ENCODE measurements at regions not wholly inside any gene's neighbourhood (a gene's known extent, or its start where the extent isn't known, plus 50 kb on each side); places are given as distances from the start of the nearest gene placed in this dataset.

DNA sequence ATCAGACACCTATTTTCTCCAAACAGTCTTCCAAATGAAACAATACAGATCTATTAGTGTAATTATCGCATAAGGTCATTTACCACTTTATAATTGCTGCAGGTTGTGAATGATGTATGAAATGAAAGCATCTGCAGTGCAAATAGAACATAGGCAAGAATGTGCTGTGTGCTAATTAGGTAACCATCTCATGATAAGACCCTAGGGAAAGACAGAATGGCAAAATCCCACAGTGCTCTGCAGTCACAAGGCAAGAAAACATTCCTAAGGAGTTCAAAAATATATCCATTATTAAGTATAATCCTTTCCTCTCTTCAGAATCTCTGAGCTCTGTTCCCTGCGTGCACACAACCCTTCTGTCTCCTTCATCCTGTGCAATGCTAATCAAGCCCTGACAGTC lies 488.1 kb downstream of the NR4A2 start:
- ATAC-seq (ENCODE audit: low read depth) (no peak), DNase-seq (no peak)
- TF ChIP-seq, protein P1, sequence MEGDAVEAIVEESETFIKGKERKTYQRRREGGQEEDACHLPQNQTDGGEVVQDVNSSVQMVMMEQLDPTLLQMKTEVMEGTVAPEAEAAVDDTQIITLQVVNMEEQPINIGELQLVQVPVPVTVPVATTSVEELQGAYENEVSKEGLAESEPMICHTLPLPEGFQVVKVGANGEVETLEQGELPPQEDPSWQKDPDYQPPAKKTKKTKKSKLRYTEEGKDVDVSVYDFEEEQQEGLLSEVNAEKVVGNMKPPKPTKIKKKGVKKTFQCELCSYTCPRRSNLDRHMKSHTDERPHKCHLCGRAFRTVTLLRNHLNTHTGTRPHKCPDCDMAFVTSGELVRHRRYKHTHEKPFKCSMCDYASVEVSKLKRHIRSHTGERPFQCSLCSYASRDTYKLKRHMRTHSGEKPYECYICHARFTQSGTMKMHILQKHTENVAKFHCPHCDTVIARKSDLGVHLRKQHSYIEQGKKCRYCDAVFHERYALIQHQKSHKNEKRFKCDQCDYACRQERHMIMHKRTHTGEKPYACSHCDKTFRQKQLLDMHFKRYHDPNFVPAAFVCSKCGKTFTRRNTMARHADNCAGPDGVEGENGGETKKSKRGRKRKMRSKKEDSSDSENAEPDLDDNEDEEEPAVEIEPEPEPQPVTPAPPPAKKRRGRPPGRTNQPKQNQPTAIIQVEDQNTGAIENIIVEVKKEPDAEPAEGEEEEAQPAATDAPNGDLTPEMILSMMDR (IDR thresholded peaks at IDR 0.05), result no peak
- Mint-ChIP-seq H3K27me3 (no peaks in the 10 kb centered on the region), H3K9me3 (no peaks in the 10 kb centered on the region), H3K27ac (no peak overlapping the region), H3K4me3 (no peak overlapping the region), H3K4me1 (no peaks in the 10 kb centered on the region), H3K36me3 (ENCODE audit: low read depth) (no peaks in the 10 kb centered on the region)
- intact Hi-C loops (cut with micrococcal nuclease), result no loop called here
- ChIA-PET CTCF (no interaction called here), POLR2A (no interaction called here)

DNA sequence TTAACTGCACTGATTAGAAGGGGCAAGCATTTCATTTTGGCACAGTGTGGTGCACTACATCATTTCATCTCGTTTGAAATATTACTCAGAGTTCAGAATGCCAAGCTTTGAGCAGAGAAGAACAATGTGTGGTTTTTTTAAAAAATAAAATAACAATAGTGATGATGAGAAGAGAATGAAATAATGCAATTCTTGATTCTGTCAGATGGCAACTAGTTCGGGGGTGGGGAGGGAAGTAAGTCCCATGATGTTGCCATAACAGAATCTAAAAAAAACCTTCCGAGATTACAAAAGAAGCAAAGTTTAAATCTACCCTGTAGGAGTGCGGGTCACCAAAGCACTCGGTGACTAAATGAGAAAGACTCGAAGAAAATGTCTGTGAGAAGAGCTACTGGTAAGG lies 490.4 kb downstream of the NR4A2 start:
- Mint-ChIP-seq H3K27ac (no peak overlapping the region), H3K4me3 (no peak overlapping the region), H3K27me3 (no peaks in the 10 kb centered on the region), H3K36me3 (ENCODE audit: low read depth) (no peaks in the 10 kb centered on the region), H3K9me3 (no peaks in the 10 kb centered on the region), H3K4me1 (no peaks in the 10 kb centered on the region)
- TF ChIP-seq, protein P1 (IDR thresholded peaks at IDR 0.05), result no peak
- intact Hi-C loops (cut with micrococcal nuclease), result no loop called here
- ChIA-PET POLR2A (no interaction called here), CTCF (no interaction called here)
- ATAC-seq (ENCODE audit: low read depth) (no peak), DNase-seq (no peak)

GRCh38 chr2:155841442-155841841 lies 491.1 kb downstream of the NR4A2 start:
- ATAC-seq (ENCODE audit: low read depth) (no peak), DNase-seq (no peak)
- Mint-ChIP-seq H3K27me3 (no peaks in the 10 kb centered on the region), H3K4me3 (no peak overlapping the region), H3K4me1 (no peaks in the 10 kb centered on the region), H3K9me3 (no peaks in the 10 kb centered on the region), H3K27ac (no peak overlapping the region), H3K36me3 (ENCODE audit: low read depth) (no peaks in the 10 kb centered on the region)
- intact Hi-C loops (cut with micrococcal nuclease), result no loop called here
- CTCF ChIA-PET, result no interaction called here
- TF ChIP-seq, protein P1 (IDR thresholded peaks at IDR 0.05), result no peak
- POLR2A ChIA-PET, result no interaction called here

- H3K27me3 Mint-ChIP-seq, result no peaks in the 10 kb centered on the region
- H3K36me3 Mint-ChIP-seq (ENCODE audit: low read depth), result no peaks in the 10 kb centered on the region
- POLR2A ChIA-PET, result no interaction called here
- no peak overlapping the region for H3K27ac Mint-ChIP-seq
- H3K9me3 Mint-ChIP-seq, result no peaks in the 10 kb centered on the region
- H3K4me3 Mint-ChIP-seq, result no peak overlapping the region
- no peaks in the 10 kb centered on the region for H3K4me1 Mint-ChIP-seq
- CTCF ChIA-PET, result no interaction called here
- TF ChIP-seq, protein P1 (IDR thresholded peaks at IDR 0.05), result no peak
- intact Hi-C loops (cut with micrococcal nuclease), result no loop called here
- no peak for ATAC-seq (ENCODE audit: low read depth)
- DNase-seq, result no peak
Measured at GRCh38 chr2:155840661-155841060, 491.9 kb downstream of the NR4A2 start.

- no peak for DNase-seq
- H3K27me3 Mint-ChIP-seq, result no peaks in the 10 kb centered on the region
- ChIA-PET CTCF (no interaction called here), POLR2A (no interaction called here)
- no peak overlapping the region for H3K27ac Mint-ChIP-seq
- no peaks in the 10 kb centered on the region for H3K9me3 Mint-ChIP-seq
- H3K4me3 Mint-ChIP-seq, result no peak overlapping the region
- no peaks in the 10 kb centered on the region for H3K4me1 Mint-ChIP-seq
- intact Hi-C loops (cut with micrococcal nuclease), result no loop called here
- ATAC-seq (ENCODE audit: low read depth), result no peak
- H3K36me3 Mint-ChIP-seq (ENCODE audit: low read depth), result no peaks in the 10 kb centered on the region
- TF ChIP-seq, protein P1 (IDR thresholded peaks at IDR 0.05), result no peak
Measured at GRCh38 chr2:155839991-155840390, 492.5 kb downstream of the NR4A2 start.

All from activated B cell treated with CpG ODN at 0.5 μM for 24 hours (primary cell).